MCF 10A (cell line): ENCODE measurements at regions not wholly inside any gene's neighbourhood (a gene's known extent, or its start where the extent isn't known, plus 50 kb on each side); places are given as distances from the start of the nearest gene placed in this dataset.

Experiments
- BruUV-seq: library from RNA; stranded (reverse); fragments of 400-500 nt; replicated peaks from 2 replicates; lab custom pipeline; 2021; lab: Mats Ljungman, UMichigan
- CTCF ChIA-PET: fragments of 300-600 bp; sonication (Branson Sonifier 250); formaldehyde crosslinking; extraction: SDS; loops from one replicate; lab custom pipeline; 2021; ENCODE audit warnings: antibody characterized with exemption, inconsistent platforms; lab: Yijun Ruan, JAX
- POLR2A ChIA-PET: fragments of 300-600, 350-650 bp; sonication (Branson Sonifier 250); formaldehyde crosslinking; extraction: SDS; loops from one replicate; lab custom pipeline; 2020; ENCODE audit warnings: antibody characterized with exemption, inconsistent platforms; lab: Yijun Ruan, JAX
- DNase-seq: peaks from one replicate; pipeline ENCODE4 v3.0.0-alpha.2; 2018; ENCODE audit not compliant: unreplicated experiment
- H3K27ac Mint-ChIP-seq: one replicate; pipeline ENCODE4 v1.8.0; 2022; ENCODE audit warnings: mild to moderate bottlenecking, low read depth, mixed read lengths; ENCODE audit not compliant: unreplicated experiment
- H3K27me3 Mint-ChIP-seq: one replicate; pipeline ENCODE4 v1.8.0; 2022; ENCODE audit warnings: mixed read lengths; ENCODE audit not compliant: insufficient read depth, unreplicated experiment
- H3K36me3 Mint-ChIP-seq: one replicate; pipeline ENCODE4 v1.8.0; 2022; ENCODE audit warnings: mild to moderate bottlenecking, moderate library complexity, mixed read lengths; ENCODE audit not compliant: insufficient read depth, unreplicated experiment
- H3K4me1 Mint-ChIP-seq: one replicate; pipeline ENCODE4 v1.8.0; 2022; ENCODE audit warnings: mixed read lengths; ENCODE audit not compliant: insufficient read depth, unreplicated experiment
- H3K4me3 Mint-ChIP-seq: one replicate; pipeline ENCODE4 v1.8.0; 2022; ENCODE audit warnings: mild to moderate bottlenecking, moderate library complexity, mixed read lengths; ENCODE audit not compliant: unreplicated experiment
- H3K9me3 Mint-ChIP-seq: one replicate; pipeline ENCODE4 v1.8.0; 2022; ENCODE audit warnings: mixed read lengths; ENCODE audit not compliant: unreplicated experiment
- CTCF ChIP-seq: fragments of 200-600 bp; IDR thresholded peaks from one replicate; pipeline ENCODE4 v1.8.0; 2022; ENCODE audit warnings: antibody characterized with exemption, mild to moderate bottlenecking; ENCODE audit not compliant: unreplicated experiment
- intact Hi-C: fragments of 100-400 bp; cut with micrococcal nuclease; formaldehyde crosslinking; loops from 2 replicates; pipeline ENCODE4 v1.14.1; 2022

DNA sequence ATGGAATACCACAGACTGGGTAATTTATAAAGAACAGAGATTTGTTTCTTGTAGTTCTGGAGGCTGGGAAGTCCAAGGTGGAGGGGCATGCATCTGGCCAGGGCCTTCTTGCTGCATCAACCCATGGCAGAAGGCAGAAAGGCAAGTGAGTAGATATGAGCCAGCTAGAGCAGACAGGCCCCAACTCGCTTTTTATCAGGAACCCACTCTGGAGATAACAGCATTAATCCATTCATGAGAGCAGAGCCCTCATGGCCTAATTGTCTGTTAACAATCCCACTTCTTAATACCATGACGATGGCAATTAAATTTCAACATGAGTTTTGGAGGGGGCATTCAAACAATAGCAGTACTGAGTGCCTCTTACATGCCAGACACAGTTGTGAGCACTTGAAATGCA is 87.2 kb upstream of the SOX13 start:
- CTCF ChIA-PET = no interaction called here
- TF ChIP-seq CTCF = no peak
- Mint-ChIP-seq H3K27ac (no peak overlapping the region), H3K27me3 (no peaks in the 10 kb centered on the region), H3K9me3 (no peaks in the 10 kb centered on the region), H3K4me1 (no peaks in the 10 kb centered on the region), H3K36me3 (no peaks in the 10 kb centered on the region), H3K4me3 (no peak overlapping the region)
- intact Hi-C loops = loop anchor here (10.0 kb wide), 1 partner anchor 111 kb away; no protein-coding TSS in a partner anchor
- BruUV-seq = no TSS peak
- POLR2A ChIA-PET = no interaction called here
- DNase-seq = no peak

- no peak for TF ChIP-seq CTCF
- Mint-ChIP-seq H3K4me3 (no peak overlapping the region), H3K9me3 (no peaks in the 10 kb centered on the region), H3K27ac (no peak overlapping the region), H3K27me3 (no peaks in the 10 kb centered on the region), H3K36me3 (no peaks in the 10 kb centered on the region), H3K4me1 (no peaks in the 10 kb centered on the region)
- ChIA-PET POLR2A (interaction anchor here (0.6 to 0.9 kb wide), 3 partner anchors 12 to 125 kb away, joined by 3 to 5 read pairs (median 3); no protein-coding TSS in a partner anchor), CTCF (interaction anchor here (0.6 to 1.2 kb wide), 5 partner anchors 79 to 1552 kb away, joined by 3 to 4 read pairs (median 3); no protein-coding TSS in a partner anchor)
- intact Hi-C loops = loop anchor here (10.0 kb wide), 1 partner anchor 112 kb away; no protein-coding TSS in a partner anchor
- DNase-seq = no peak
- BruUV-seq = no TSS peak
Observed at GRCh38 chr1:203986887-203987461, 85.9 kb upstream of the SOX13 start.

DNA sequence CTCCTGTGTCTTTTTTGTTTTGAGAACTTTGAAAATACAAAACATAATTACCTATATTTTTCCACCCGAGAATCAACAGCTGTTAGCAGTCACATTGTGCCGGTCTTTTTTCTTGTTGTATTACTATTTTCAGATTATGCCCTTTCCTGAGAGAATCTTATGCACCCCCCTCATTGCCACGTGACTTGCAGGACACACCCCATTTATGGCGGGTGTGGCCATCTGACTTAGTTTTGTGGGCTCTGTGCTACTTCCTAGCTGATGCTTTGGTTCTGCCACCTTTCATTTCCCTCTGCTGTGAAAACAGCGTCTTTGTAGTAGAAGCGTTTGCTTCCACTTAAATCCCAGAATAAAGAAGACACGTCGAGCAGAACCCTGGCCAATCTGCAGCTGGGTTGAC is 82.8 kb upstream of the SOX13 start:
- H3K36me3 Mint-ChIP-seq = no peaks in the 10 kb centered on the region

More for the DNA sequence above, 82.8 kb upstream of the SOX13 start:
- Mint-ChIP-seq H3K27me3 (no peaks in the 10 kb centered on the region), H3K4me1 (no peaks in the 10 kb centered on the region), H3K9me3 (no peaks in the 10 kb centered on the region), H3K4me3 (no peak overlapping the region), H3K27ac (no peak overlapping the region)
- intact Hi-C loops = no loop called here
- DNase-seq = no peak
- ChIA-PET CTCF (interaction anchor here (0.8 kb wide), 1 partner anchor 124 kb away, joined by 3 read pairs; no protein-coding TSS in a partner anchor), POLR2A (interaction anchor here (0.7 kb wide), 1 partner anchor 525 kb away, joined by 3 read pairs; no protein-coding TSS in a partner anchor)
- TF ChIP-seq CTCF = no peak
- no TSS peak for BruUV-seq
